ENCODE measurements at regions not wholly inside any gene's neighbourhood (a gene's known extent, or its start where the extent isn't known, plus 50 kb on each side); places are given as distances from the start of the nearest gene placed in this dataset.

DNA sequence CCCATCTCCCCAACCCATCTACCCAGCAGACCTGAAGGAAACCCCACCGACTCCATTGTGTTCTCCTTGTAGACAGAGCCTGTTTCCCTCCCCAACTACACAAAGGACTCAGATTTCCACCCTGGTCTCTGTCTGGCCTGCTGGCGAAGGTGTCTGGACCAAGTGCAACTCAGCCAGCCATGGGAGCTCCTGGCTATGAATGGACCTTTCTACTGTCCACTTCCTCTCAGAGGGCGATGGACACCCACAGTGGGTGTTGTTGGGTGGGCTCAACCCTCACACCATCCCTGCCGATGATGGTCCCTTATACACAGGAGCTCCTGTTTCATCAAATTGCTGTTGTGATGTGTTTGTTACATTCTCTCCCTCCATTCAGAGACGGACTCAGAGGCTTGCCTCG is 112.5 kb upstream of the PHACTR3 start:
- no peak for TF ChIP-seq RAD21 (IDR thresholded peaks at IDR 0.05; ENCODE audit: low read length)
- no peak for TF ChIP-seq POLR2A (IDR thresholded peaks at IDR 0.05; ENCODE audit: low read depth, low read length)
- TF ChIP-seq, protein P1, sequence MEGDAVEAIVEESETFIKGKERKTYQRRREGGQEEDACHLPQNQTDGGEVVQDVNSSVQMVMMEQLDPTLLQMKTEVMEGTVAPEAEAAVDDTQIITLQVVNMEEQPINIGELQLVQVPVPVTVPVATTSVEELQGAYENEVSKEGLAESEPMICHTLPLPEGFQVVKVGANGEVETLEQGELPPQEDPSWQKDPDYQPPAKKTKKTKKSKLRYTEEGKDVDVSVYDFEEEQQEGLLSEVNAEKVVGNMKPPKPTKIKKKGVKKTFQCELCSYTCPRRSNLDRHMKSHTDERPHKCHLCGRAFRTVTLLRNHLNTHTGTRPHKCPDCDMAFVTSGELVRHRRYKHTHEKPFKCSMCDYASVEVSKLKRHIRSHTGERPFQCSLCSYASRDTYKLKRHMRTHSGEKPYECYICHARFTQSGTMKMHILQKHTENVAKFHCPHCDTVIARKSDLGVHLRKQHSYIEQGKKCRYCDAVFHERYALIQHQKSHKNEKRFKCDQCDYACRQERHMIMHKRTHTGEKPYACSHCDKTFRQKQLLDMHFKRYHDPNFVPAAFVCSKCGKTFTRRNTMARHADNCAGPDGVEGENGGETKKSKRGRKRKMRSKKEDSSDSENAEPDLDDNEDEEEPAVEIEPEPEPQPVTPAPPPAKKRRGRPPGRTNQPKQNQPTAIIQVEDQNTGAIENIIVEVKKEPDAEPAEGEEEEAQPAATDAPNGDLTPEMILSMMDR (conservative IDR thresholded peaks at IDR 0.05; ENCODE audit: low read depth, low read length), result no peak
- TF ChIP-seq CEBPB (IDR thresholded peaks at IDR 0.05; ENCODE audit: low read depth, low read length), result no peak
- TF ChIP-seq BHLHE40 (IDR thresholded peaks at IDR 0.05; ENCODE audit: low read depth, low read length), result no peak
